HG03159 (cell line): ENCODE measurements at regions not wholly inside any gene's neighbourhood (a gene's known extent, or its start where the extent isn't known, plus 50 kb on each side); places are given as distances from the start of the nearest gene placed in this dataset.

Experiments
- ATAC-seq: cut with Tn5 transposase; IDR thresholded peaks from one replicate; pipeline ENCODE4 v1.9.1; 2021; ENCODE audit warnings: mild to moderate bottlenecking, moderate library complexity; ENCODE audit not compliant: unreplicated experiment

DNA sequence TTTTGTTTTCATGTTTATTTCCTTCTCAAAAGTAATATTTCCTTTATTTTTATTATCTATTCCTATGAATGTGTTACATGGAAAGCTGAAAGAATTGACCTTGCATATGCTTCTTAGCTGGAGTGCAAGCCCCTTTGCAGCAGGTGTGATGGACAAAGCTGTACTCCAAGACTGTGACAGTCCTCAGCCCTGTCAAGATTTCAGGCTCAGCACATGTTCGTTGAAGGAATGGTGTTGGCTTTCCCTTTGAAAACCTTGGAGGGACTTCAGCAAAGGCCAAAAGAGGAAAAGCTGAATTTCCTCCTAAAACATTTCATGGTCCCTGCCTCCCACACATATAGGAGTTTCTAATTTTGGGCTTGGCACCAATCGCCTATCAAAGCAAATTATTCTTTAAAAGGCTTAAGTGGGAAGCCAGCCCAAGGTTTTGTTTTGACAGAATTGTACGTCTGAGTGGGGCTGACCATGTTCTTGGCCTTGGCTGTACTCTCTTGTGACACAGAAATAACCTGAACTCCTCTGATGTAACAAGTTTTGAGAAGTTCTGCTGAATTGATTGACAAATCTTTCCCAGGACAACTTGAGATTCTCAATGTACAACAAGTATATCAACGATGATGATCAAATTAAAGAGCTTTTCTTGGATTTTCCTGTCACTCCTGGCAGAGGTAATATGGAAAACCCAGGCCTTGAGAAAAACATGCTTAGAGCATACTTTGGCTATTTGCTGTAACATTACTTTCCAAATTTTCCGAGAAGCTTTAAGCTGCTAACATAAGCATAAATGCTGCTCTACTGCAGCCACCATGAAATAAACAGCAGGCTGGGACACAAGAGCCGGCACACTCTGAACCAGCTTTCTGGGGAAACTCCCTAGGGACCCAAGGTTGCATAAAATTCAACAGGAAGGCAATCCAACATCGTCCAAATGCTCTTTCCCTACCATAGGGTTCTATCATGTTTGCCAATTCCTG, 135.7 kb upstream of the ZNF648 start:
- ATAC-seq = no peak

DNA sequence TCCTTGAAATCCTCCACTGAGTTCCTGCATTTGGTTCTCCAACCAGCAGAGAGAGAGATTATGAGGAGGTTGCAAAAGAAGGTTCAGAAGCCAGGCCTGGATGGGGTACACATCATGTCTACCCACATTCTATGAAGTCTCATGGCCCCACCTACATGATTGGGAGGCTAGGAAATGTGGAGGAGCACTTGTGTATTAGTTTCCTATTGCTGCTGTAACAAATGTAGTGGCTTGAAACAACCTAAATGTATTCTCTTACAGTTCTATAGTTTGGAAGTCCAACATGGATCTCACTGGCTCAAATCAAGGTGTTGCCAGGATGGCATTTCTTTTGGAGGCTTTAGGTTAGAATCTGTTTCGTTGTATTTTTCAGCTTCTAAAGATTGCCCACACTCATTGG, 134.2 kb upstream of the ZNF648 start:
- ATAC-seq = no peak

DNA sequence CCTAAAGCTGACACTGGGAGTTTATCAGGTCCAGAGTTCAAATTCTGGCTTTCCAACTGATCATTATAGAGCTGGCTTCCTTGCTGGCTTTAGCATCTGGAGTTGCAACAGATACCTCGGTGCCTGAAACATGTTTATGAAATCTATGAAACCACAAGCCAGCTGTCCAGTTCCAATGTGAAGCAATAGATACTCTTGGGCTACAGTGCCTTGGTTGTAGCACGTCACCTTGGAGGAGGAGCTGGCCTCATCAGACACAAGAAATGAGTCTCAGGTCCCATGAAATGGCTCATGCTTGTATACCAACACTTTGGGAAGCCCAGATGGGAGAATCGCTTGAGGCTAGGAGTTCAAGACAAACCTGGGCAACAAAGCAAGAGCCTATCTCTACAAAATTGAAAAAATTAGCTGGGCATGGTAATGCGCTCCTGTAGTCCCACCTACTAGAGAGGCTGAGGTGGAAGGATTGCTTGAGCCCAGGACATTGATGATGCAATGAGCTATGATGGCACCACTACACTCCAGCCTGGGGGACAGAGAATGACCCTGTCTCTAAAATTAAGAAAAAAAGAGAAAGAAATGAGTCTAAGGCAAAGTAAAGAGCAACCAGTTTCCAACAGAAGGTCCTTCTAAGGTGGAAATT, 132.5 kb upstream of the ZNF648 start:
- ATAC-seq = no peak

DNA sequence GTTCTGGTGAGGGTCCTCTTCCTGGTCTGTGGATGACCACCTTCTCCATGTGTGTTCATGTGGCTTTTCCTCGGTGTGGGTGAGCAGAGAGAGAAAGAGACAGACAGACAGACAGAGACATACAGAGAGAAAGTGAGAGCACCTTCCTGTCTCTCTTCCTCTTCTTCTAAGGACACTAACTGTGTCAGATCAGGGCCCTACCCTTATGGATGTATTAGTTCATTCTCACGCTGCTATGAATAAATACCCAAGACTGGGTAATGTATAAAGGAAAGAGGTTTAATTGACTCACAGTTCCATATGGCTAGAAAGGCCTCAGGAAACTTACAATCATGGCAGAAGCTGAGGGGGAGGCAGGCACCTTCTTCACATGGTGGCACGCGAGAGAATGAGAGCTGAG, 131.5 kb upstream of the ZNF648 start:
- ATAC-seq = no peak

GRCh38 chr1:182192215-182192614, 130.7 kb upstream of the ZNF648 start:
- no peak for ATAC-seq

DNA sequence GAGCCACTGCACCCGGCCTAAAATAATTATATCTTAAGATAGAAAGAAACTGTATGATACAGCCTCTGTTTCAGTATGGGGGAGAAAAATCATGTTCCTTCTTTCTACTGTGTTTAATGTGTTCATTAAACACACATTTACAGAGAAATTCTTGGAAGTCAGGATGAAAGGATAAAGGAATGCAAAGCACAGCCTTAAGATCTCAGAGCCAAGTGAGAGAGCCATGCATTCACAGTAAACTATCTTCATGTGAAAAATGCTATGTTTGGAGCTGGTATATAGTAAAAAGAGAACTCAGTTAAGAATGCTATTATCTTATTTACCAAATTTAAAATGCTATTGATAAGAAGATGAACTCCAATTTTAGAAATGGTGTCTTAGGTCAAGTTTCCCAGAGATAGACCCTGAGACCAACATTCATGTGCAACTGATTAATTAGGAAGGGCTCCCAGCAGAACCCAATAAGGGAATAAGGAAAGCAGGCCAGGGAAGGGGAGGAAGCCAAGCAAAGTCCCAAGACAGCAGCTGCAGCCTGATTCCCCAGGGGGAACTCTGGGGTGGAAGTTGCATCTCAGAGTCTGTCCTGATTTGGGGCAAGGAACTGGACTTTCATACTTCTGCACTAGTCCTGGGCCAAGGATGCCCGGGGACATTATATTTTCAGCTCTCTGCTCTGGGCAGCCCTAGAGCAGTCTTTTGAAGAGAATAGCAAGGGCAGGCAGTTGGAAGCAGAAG, 130.0 kb upstream of the ZNF648 start:
- no peak for ATAC-seq

- no peak for ATAC-seq
Observed at GRCh38 chr1:182189535-182190066, 128.1 kb upstream of the ZNF648 start.

DNA sequence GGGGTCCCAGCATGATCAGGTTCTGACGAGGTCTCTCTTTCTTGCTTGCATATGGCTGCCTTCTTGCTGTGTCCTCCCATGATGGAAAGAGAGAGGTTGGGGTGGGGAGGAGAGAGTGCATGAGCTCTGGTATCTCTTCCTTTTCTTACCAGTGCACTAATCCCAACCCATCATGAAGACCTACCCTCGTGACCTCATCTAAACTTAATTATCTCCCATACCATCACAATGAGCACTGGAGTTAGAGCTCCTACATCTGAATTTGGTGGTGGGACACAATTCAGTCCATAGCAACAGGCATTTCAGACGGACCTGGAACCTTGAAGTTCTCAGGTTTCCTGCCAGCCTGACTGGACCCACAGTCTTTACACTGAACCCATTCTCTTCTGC, 125.2 kb upstream of the ZNF648 start:
- no peak for ATAC-seq

- no peak for ATAC-seq
Observed at GRCh38 chr1:182185842-182186756, 124.6 kb upstream of the ZNF648 start.

- ATAC-seq = no peak
Observed at GRCh38 chr1:182185136-182185535, 123.6 kb upstream of the ZNF648 start.

DNA sequence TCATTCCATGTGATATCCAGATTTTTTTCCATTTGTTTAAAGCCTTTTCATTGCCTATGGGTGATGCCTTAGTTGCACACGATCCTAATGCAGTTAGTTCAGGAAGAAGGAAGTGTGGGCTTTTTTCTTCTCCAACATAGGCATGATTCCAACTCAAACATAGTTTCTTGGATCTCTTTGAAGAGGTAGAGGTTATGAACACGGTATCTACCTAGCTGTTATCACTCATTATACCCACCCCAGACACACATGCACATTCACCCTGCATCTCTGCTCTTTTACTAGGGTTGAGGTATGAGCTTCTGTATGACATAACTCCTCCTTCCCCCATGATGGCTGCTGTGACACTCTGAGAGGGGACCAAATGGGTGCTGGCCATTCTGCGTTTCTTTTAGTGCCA, 122.1 kb upstream of the ZNF648 start:
- no peak for ATAC-seq

- ATAC-seq = no peak
Observed at GRCh38 chr1:182182311-182182710, 120.8 kb upstream of the ZNF648 start.

GRCh38 chr1:182181167-182181572, 119.7 kb upstream of the ZNF648 start:
- no peak for ATAC-seq

DNA sequence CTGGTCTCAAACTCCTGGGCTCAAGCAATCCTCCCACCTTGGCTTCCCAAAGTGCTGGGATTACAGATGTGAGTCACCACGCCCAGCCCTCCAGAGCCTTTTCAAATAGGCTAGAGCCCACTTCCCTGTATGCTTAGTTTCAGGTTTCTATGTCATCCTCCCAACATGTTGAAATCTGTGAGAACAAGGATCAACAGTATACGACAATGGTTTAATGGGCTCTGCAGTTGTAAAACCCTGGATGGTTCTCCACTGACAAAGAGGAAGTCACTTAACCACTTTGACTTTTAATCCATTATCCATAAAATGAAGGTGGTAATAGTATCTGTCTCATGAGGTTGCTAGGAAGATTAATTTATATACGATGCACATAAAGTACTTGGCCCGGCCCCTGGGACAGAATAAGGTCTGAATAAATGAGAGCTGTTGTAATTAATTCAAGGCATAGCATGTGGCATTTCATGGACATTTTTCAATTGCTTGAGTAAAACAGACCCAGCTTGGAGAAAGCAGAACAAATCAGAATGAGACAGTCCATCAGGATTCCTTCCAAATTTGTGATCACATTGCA, 113.9 kb upstream of the ZNF648 start:
- no peak for ATAC-seq

DNA sequence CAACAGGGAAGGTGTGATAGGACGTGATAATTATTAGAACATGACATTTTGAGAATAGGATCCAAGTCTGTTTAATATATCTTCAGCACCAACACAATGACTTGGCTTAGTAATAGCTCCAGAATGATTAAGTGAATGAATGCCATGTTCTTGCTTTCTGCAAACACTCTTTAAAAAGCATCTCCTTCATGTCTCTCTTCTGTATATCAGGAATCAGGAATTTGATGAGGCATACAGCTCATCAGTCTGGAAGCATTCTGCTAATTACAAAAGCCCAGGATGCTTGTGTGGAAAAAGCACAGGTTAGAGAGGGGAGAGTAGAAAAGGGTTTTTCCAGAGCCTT, 113.0 kb upstream of the ZNF648 start:
- no peak for ATAC-seq

DNA sequence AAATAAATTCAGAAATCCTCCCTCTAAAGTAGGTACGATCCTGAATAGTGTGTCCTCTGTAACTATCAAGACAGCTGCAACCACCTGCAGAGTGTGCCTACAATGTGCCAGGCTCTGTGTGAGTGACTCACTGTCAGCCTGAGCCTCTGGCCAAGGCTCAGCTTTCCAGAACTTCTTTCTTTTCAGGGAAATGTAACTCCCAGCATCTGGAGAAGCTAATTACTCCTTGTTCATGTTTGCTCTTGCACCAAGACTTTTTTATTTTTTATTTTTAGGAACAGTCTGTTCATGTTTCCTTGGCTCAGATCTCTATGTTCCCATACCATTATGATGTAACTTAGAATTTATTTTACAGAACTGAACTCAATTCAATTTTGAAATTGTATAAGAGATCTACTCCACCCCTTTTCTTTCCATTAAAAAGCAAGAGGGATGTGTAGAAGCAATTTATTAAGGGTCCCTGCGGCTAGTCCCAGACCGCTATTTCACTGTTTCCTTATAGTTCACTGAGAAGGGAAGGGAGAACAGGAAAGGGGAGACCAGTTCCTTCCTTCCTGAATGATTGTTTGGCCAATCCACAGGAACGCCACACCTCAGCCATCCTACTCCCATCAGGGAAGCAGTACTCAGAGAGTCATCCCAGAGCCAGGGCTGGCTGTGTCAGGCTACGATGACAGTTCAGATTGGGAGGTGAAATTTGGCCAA, 112.4 kb upstream of the ZNF648 start:
- no peak for ATAC-seq

GRCh38 chr1:182172699-182173098, 111.2 kb upstream of the ZNF648 start:
- ATAC-seq = no peak

- no peak for ATAC-seq
Observed at GRCh38 chr1:182170891-182171461, 109.5 kb upstream of the ZNF648 start.

DNA sequence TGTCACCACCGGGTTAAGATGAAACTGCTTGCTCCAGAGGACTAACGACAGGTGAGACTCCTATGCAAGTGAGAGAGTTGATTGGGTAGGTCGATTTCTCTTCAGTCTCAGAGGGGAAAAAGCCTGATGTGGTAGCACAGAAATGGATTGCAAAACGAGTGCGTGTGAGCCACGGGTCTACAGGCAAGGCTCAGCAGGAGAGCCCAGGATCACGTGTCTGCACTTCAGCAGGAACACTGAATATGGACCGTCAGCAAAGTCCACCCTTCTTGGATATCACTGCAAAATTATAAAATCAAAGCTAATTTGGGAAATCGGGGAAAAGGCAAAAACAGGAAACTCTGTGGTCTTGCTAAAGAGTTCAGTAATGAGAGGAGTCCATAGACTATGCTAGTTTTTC, 107.7 kb upstream of the ZNF648 start:
- no peak for ATAC-seq
